ENCODE measurements at regions not wholly inside any gene's neighbourhood (a gene's known extent, or its start where the extent isn't known, plus 50 kb on each side); places are given as distances from the start of the nearest gene placed in this dataset.

GRCh38 chr3:78349571-78349970 lies 1309.7 kb downstream of the ROBO2 start:
- no peak for TF ChIP-seq CTCF (IDR thresholded peaks at IDR 0.05)
- TF ChIP-seq POLR2A (IDR thresholded peaks at IDR 0.05) = no peak

Data from testis (tissue), 2 donors.